Cardiac fibroblast (primary cell): ENCODE measurements at regions not wholly inside any gene's neighbourhood (a gene's known extent, or its start where the extent isn't known, plus 50 kb on each side); places are given as distances from the start of the nearest gene placed in this dataset.

Experiments
- DNase-seq, 2 donors: peaks; one replicate each; pipeline versions ENCODE4 v3.0.0 to v3.0.0-alpha.2; 2010; ENCODE audit warnings: low read depth in 2 of 2
- H3K4me3 ChIP-seq, 2 donors: replicated peaks in 1 of 2; 1 replicate in 1 of 2; 2 replicates in 1 of 2; pipeline ENCODE4 v1.5.1; 2011; ENCODE audit warnings: low read depth in 2 of 2, low read length in 2 of 2, mild to moderate bottlenecking in 2 of 2, moderate library complexity in 1 of 2
- TF ChIP-seq, protein P1 (sequence below): IDR thresholded peaks from one replicate; pipeline ENCODE4 v1.5.1; 2011; ENCODE audit warnings: low read depth, mild to moderate bottlenecking, low read length, inconsistent platforms

DNA sequence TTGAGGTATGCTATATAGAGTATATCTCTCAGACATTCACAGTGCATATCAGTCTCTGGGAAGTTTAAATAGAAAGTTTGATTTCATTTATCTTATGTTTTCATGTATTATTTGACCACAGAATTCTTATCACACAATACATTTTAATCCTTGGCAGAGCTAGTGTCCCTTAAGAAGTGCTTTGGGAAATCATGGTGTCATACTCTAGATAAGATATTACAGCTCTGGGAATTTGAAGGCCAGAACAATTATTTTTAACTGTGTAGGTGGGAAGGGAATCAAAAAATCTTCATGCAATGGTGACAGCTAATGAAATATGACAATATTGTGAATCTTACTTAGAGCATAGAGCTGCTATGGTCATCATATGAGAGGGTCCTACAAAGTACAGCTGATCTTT lies 451.3 kb upstream of the FAM98A start:
- DNase-seq, result no peak
- TF ChIP-seq, protein P1, sequence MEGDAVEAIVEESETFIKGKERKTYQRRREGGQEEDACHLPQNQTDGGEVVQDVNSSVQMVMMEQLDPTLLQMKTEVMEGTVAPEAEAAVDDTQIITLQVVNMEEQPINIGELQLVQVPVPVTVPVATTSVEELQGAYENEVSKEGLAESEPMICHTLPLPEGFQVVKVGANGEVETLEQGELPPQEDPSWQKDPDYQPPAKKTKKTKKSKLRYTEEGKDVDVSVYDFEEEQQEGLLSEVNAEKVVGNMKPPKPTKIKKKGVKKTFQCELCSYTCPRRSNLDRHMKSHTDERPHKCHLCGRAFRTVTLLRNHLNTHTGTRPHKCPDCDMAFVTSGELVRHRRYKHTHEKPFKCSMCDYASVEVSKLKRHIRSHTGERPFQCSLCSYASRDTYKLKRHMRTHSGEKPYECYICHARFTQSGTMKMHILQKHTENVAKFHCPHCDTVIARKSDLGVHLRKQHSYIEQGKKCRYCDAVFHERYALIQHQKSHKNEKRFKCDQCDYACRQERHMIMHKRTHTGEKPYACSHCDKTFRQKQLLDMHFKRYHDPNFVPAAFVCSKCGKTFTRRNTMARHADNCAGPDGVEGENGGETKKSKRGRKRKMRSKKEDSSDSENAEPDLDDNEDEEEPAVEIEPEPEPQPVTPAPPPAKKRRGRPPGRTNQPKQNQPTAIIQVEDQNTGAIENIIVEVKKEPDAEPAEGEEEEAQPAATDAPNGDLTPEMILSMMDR, result no peak
- H3K4me3 ChIP-seq, result no peak overlapping the region

DNA sequence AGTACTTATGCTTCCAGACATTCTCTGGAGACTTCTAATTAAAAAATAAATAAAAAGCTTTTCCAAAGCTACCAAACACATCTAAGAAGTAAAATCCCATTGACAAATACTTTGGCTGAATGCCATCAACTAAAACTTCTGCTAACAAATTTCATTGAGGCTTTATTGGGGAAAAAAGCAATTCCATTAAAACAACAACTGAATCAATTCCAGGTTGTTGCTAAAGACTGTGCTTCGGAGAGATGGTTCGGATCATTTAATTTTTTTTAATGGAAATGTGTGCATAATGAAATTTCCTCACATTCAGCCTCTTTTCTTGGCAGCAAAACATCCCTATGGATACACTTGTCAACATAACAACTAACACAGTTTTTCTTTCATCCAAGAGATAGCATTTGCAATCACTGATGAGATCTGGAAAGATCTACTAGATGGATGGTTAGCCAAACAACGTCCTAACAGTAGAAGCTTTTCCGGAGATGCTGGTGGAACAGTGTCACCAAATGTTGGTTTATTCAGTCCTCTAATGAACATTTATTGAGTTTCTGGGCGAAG lies 446.1 kb upstream of the FAM98A start:
- TF ChIP-seq, protein P1, result no peak
- no peak for DNase-seq
- no peak overlapping the region for H3K4me3 ChIP-seq

- TF ChIP-seq, protein P1, result no peak
- H3K4me3 ChIP-seq, result no peak overlapping the region
- DNase-seq, result no peak
These were observed 438.8 kb upstream of the FAM98A start for GRCh38 chr2:34037886-34038285.

DNA sequence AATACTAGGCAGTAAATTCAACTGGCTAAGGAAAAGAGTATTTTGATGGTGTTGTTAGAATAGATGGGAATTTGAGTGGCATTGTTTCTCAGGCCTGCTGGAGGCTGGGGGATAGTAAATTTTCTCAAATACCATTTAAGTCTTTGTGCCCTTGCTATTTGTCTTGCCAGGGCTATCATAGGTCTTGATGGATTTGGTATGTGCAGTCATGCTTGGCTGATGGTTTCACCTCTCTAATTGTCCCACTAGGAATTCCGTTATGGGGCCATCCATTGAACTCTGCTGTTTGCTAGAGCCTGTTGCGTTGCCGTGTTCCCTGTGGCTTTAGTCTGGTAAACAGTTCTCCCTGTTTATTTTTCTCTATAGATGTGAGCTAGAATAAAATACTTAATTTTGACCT lies 438.1 kb upstream of the FAM98A start:
- DNase-seq, result no peak
- TF ChIP-seq, protein P1, result no peak
- H3K4me3 ChIP-seq, result no peak overlapping the region

- H3K4me3 ChIP-seq, result no peak overlapping the region
- TF ChIP-seq, protein P1, result no peak
- DNase-seq, result no peak
These were observed 432.0 kb upstream of the FAM98A start for GRCh38 chr2:34031097-34031496.

DNA sequence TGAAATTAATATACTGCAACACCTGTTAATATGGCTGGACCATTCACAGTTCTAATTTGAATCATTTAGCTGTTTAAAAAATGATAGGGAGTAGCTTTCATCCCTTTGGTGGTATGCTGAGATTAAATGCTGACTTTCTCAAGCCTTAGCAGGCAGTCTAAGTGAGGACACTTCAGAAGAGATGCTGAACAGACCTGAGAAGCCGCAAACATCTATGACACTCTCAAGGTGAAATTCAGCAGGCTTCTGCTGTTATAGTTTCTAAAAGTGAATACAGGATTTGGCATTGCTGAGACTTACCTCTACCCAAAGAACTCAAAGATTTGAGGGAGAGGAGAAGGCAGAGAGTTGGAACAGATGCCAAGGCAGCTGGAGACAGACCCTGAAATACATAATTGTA lies 431.2 kb upstream of the FAM98A start:
- no peak for DNase-seq
- TF ChIP-seq, protein P1, result no peak

DNA sequence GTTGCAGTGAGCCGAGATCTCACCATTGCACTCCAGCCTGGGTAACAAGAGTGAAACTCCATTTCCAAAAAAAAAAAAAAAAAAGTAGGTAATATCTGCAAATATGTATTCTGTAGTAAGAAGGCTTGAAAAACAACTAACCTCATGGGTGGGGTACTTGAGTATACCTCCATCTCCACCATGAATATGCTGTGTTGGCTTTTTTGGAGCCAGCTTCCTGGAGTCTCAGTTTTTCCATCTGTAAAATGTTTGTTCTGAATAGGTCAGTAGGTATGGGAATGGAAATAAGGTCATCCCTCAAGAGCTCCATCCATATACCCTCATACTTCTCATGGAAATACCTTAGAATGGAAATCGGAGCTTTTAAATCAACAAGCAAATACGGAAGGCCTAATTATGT lies 430.0 kb upstream of the FAM98A start:
- TF ChIP-seq, protein P1, result no peak
- DNase-seq, result no peak
- no peak overlapping the region for H3K4me3 ChIP-seq

More for the DNA sequence above, 431.2 kb upstream of the FAM98A start:
- no peak overlapping the region for H3K4me3 ChIP-seq
